ENCODE measurements at regions not wholly inside any gene's neighbourhood (a gene's known extent, or its start where the extent isn't known, plus 50 kb on each side); places are given as distances from the start of the nearest gene placed in this dataset.

DNA sequence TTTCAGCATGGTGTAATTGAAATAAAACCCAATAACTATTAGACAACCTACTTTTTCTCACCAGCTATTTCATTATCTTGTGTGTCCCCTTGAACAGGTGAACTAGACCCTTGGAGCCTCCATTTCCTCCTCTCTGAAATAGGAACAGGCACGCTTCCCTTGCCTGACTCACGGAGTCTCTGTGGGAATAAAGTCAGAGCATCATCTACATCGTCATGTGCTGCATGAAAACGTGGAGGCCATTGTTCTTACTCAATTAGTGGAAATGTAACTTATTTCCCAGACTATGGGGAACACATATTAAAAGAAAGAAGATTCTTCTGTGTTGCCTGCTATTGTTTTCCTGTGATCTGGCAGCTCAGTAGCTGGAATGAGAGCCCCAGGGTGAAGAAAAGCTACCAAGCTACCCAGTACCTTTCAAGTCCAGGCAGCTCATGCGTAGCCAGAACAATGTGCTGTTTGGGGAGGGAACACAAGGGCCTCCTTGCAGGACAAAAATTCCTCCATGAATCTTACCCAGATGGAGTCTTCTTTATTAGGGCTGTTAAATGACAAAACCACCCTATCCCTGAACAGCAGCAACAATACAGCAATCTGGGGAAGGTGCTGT, 59.8 kb downstream of the SOX11 start:
- Histone ChIP-seq H3K4me3 (ENCODE audit: low read depth, low read length) (no peak overlapping the region), H3K27me3 (ENCODE audit: control insufficient read depth, insufficient read depth, low read length) (no peaks in the 10 kb centered on the region), H3K36me3 (ENCODE audit: control insufficient read depth, insufficient read depth, low read length) (no peaks in the 10 kb centered on the region)
- ChIA-PET CTCF (interaction anchor here (0.9 kb wide), 1 partner anchor 12 kb away, joined by 3 read pairs; no protein-coding TSS in a partner anchor), POLR2A (no interaction called here)
- TF ChIP-seq, protein P1, sequence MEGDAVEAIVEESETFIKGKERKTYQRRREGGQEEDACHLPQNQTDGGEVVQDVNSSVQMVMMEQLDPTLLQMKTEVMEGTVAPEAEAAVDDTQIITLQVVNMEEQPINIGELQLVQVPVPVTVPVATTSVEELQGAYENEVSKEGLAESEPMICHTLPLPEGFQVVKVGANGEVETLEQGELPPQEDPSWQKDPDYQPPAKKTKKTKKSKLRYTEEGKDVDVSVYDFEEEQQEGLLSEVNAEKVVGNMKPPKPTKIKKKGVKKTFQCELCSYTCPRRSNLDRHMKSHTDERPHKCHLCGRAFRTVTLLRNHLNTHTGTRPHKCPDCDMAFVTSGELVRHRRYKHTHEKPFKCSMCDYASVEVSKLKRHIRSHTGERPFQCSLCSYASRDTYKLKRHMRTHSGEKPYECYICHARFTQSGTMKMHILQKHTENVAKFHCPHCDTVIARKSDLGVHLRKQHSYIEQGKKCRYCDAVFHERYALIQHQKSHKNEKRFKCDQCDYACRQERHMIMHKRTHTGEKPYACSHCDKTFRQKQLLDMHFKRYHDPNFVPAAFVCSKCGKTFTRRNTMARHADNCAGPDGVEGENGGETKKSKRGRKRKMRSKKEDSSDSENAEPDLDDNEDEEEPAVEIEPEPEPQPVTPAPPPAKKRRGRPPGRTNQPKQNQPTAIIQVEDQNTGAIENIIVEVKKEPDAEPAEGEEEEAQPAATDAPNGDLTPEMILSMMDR (IDR thresholded peaks at IDR 0.05; ENCODE audit: insufficient read depth, low read depth, low read length) = no peak
- DNase-seq (ENCODE audit: low read depth) = no peak

DNA sequence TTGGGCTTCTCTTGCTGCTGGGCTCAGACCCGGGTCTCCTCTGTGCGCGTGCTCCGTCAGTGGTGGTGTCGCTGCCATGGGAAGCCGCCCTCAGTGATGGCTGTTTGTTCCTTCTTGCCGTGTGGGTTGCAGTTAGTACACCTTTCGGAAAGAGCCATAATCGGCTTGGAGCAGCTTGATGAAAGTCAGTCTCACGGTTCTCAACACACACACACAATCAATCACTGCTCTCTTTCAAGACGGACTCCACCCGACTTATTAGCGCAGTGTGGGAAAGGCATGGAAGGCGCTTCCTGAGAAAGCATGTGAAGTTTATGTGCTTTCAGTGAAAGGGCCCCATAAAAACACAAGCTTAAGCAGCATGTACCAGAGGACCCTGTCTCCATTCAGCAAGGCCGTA, 64.1 kb downstream of the SOX11 start:
- Histone ChIP-seq H3K4me3 (ENCODE audit: low read depth, low read length) (no peak overlapping the region), H3K27me3 (ENCODE audit: control insufficient read depth, insufficient read depth, low read length) (no peaks in the 10 kb centered on the region), H3K36me3 (ENCODE audit: control insufficient read depth, insufficient read depth, low read length) (no peaks in the 10 kb centered on the region)
- DNase-seq (ENCODE audit: low read depth) = no peak
- ChIA-PET CTCF (no interaction called here), POLR2A (no interaction called here)
- TF ChIP-seq, protein P1 (IDR thresholded peaks at IDR 0.05; ENCODE audit: insufficient read depth, low read depth, low read length) = no peak

DNA sequence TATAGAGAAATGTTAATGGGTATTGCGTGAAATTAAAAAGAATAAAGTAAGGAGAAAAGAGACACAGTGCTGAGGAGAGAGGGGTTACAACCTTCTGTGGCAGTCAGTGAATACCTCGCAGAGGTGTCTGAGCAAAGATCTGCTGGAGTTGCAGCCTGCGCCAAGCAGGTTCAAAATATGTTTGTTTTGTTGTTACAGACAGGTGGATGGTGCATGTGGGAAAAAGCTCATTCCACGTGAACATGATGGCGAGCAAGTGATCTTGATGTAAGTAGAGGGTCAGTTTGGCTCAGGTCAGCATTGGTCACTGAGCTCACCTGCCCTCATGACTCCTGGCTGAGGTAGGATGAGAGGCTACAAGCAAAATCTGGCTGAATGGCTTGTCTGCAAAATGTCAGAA, 66.2 kb downstream of the SOX11 start:
- DNase-seq (ENCODE audit: low read depth) = no peak
- ChIA-PET CTCF (no interaction called here), POLR2A (no interaction called here)
- H3K36me3 ChIP-seq (ENCODE audit: control insufficient read depth, insufficient read depth, low read length) = no peaks in the 10 kb centered on the region
- no peaks in the 10 kb centered on the region for H3K27me3 ChIP-seq (ENCODE audit: control insufficient read depth, insufficient read depth, low read length)
- TF ChIP-seq, protein P1 (IDR thresholded peaks at IDR 0.05; ENCODE audit: insufficient read depth, low read depth, low read length) = no peak
- H3K4me3 ChIP-seq (ENCODE audit: low read depth, low read length) = no peak overlapping the region

- CTCF ChIA-PET = no interaction called here
- no peak overlapping the region for H3K4me3 ChIP-seq (ENCODE audit: low read depth, low read length)
- POLR2A ChIA-PET = no interaction called here
- no peaks in the 10 kb centered on the region for H3K27me3 ChIP-seq (ENCODE audit: control insufficient read depth, insufficient read depth, low read length)
- no peaks in the 10 kb centered on the region for H3K36me3 ChIP-seq (ENCODE audit: control insufficient read depth, insufficient read depth, low read length)
- no peak for DNase-seq (ENCODE audit: low read depth)
- TF ChIP-seq, protein P1 (IDR thresholded peaks at IDR 0.05; ENCODE audit: insufficient read depth, low read depth, low read length) = no peak
Observed at GRCh38 chr2:5759949-5760348, 67.8 kb downstream of the SOX11 start.

GRCh38 chr2:5763531-5763930, 71.3 kb downstream of the SOX11 start:
- Histone ChIP-seq H3K36me3 (ENCODE audit: control insufficient read depth, insufficient read depth, low read length) (no peaks in the 10 kb centered on the region), H3K4me3 (ENCODE audit: low read depth, low read length) (no peak overlapping the region), H3K27me3 (ENCODE audit: control insufficient read depth, insufficient read depth, low read length) (no peaks in the 10 kb centered on the region)
- TF ChIP-seq, protein P1 (IDR thresholded peaks at IDR 0.05; ENCODE audit: insufficient read depth, low read depth, low read length) = no peak
- POLR2A ChIA-PET = no interaction called here
- CTCF ChIA-PET = no interaction called here
- DNase-seq (ENCODE audit: low read depth) = no peak
